HG02759 (cell line): ENCODE measurements at regions not wholly inside any gene's neighbourhood (a gene's known extent, or its start where the extent isn't known, plus 50 kb on each side); places are given as distances from the start of the nearest gene placed in this dataset.
"Not testable (repeated sequence)": the region's sequence is repeated elsewhere in the genome, so short reads cannot be mapped to it uniquely, and the experiment has no call there.

ENCODE experiments used
- ATAC-seq: cut with Tn5 transposase; IDR thresholded peaks from one replicate; pipeline ENCODE4 v1.9.1; 2021; ENCODE audit warnings: mild to moderate bottlenecking, moderate library complexity; ENCODE audit not compliant: unreplicated experiment

- ATAC-seq = not testable (repeated sequence)
Measured at GRCh38 chrY:17827155-17827554, 52.9 kb downstream of the CDY2B start.

- not testable (repeated sequence) for ATAC-seq
Measured at GRCh38 chrY:17819700-17820099, 60.3 kb downstream of the CDY2B start.

- ATAC-seq = not testable (repeated sequence)
Measured at GRCh38 chrY:17819025-17819646, 60.9 kb downstream of the CDY2B start.

- not testable (repeated sequence) for ATAC-seq
Measured at GRCh38 chrY:17817076-17818068, 62.6 kb downstream of the CDY2B start.

GRCh38 chrY:17812664-17813063 lies 67.4 kb downstream of the CDY2B start:
- not testable (repeated sequence) for ATAC-seq

GRCh38 chrY:17799915-17800314 lies 80.1 kb downstream of the CDY2B start:
- ATAC-seq = not testable (repeated sequence)

- not testable (repeated sequence) for ATAC-seq
Measured at GRCh38 chrY:17787214-17787613, 92.8 kb downstream of the CDY2B start.

GRCh38 chrY:17766000-17766699 lies 113.9 kb downstream of the CDY2B start:
- not testable (repeated sequence) for ATAC-seq

- ATAC-seq = not testable (repeated sequence)
Measured at GRCh38 chrY:17759213-17759612, 120.8 kb downstream of the CDY2B start.

- not testable (repeated sequence) for ATAC-seq
Measured at GRCh38 chrY:17752887-17753497, 127.0 kb downstream of the CDY2B start.

- ATAC-seq = not testable (repeated sequence)
Measured at GRCh38 chrY:17739852-17740251, 140.2 kb downstream of the CDY2B start.

GRCh38 chrY:17729474-17729873 lies 150.5 kb downstream of the CDY2B start:
- ATAC-seq = not testable (repeated sequence)

- ATAC-seq = not testable (repeated sequence)
Measured at GRCh38 chrY:17716329-17717043, 163.5 kb downstream of the CDY2B start.

- ATAC-seq = not testable (repeated sequence)
Measured at GRCh38 chrY:17668037-17668436, 212.0 kb downstream of the CDY2B start.

GRCh38 chrY:17643052-17643451 lies 237.0 kb downstream of the CDY2B start:
- ATAC-seq = not testable (repeated sequence)

- ATAC-seq = not testable (repeated sequence)
Measured at GRCh38 chrY:17634484-17634883, 245.5 kb downstream of the CDY2B start.

GRCh38 chrY:17611256-17611655 lies 268.8 kb downstream of the CDY2B start:
- not testable (repeated sequence) for ATAC-seq

GRCh38 chrY:17610649-17611048 lies 269.4 kb downstream of the CDY2B start:
- ATAC-seq = not testable (repeated sequence)

GRCh38 chrY:17607150-17607549 lies 272.9 kb downstream of the CDY2B start:
- not testable (repeated sequence) for ATAC-seq

- not testable (repeated sequence) for ATAC-seq
Measured at GRCh38 chrY:17599263-17599662, 280.8 kb downstream of the CDY2B start.
